HCT116 (cell line): ENCODE measurements at regions not wholly inside any gene's neighbourhood (a gene's known extent, or its start where the extent isn't known, plus 50 kb on each side); places are given as distances from the start of the nearest gene placed in this dataset.

Experiments used
- EZH2 ChIP-seq: fragments of 200-600 bp; sonication (generic); IDR thresholded peaks from 2 replicates; pipeline ENCODE4 v1.6.1; 2017; ENCODE audit warnings: antibody characterized with exemption, mixed run types
- POLR2AphosphoS5 ChIP-seq: IDR thresholded peaks from 2 replicates; pipeline ENCODE4 v1.6.1; 2011; ENCODE audit warnings: mild to moderate bottlenecking, low read depth, low read length, moderate library complexity
- ZNF274 ChIP-seq: fragments of 200-500 bp; sonication (Bioruptor generic); IDR thresholded peaks from 2 replicates; pipeline ENCODE4 v1.6.1; 2014; ENCODE audit warnings: mild to moderate bottlenecking, low read depth, low read length, inconsistent platforms
- TF ChIP-seq, protein P1 (sequence below): IDR thresholded peaks from 2 replicates; pipeline ENCODE4 v1.6.1; 2012
- TF ChIP-seq, protein P2 (sequence below), 3 experiments: fragments of 200-600 bp in 1 of 3; sonication (generic) in 1 of 3; IDR thresholded peaks in 2 of 3; conservative IDR thresholded peaks in 1 of 3; 2 replicates each; pipeline ENCODE4 v1.5.1; 2012 to 2017; ENCODE audit warnings: low read depth in 2 of 3, low read length in 2 of 3, antibody characterized with exemption in 1 of 3, borderline replicate concordance in 1 of 3, control low read depth in 1 of 3, mild to moderate bottlenecking in 1 of 3, mixed read lengths in 1 of 3, mixed run types in 1 of 3, moderate library complexity in 1 of 3; ENCODE audit not compliant: insufficient read depth in 1 of 3

DNA sequence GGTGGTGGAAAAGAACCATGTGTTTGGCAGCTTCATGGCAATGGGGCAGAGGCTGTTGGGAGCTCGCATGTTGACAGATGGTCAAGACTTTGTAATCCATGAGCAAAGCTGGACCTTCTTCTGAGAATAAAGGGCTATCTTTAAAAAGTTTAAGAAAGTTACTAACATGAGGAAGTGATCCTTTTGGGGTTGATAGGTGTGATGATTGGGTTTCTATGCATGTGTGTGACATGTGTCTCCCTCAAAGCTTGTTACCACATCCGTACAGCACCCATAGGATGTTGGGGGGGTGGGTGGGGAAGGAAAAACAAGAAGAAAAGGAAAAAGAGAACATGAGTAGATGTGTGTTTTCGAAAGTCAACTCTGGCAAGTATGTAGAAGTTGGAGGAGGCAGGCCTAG, 123.0 kb upstream of the TLR3 start:
- no peak for TF ChIP-seq EZH2
- TF ChIP-seq, protein P1, sequence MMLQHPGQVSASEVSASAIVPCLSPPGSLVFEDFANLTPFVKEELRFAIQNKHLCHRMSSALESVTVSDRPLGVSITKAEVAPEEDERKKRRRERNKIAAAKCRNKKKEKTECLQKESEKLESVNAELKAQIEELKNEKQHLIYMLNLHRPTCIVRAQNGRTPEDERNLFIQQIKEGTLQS: no peak
- no peak for TF ChIP-seq ZNF274
- no peak for TF ChIP-seq POLR2AphosphoS5
- TF ChIP-seq, protein P2, sequence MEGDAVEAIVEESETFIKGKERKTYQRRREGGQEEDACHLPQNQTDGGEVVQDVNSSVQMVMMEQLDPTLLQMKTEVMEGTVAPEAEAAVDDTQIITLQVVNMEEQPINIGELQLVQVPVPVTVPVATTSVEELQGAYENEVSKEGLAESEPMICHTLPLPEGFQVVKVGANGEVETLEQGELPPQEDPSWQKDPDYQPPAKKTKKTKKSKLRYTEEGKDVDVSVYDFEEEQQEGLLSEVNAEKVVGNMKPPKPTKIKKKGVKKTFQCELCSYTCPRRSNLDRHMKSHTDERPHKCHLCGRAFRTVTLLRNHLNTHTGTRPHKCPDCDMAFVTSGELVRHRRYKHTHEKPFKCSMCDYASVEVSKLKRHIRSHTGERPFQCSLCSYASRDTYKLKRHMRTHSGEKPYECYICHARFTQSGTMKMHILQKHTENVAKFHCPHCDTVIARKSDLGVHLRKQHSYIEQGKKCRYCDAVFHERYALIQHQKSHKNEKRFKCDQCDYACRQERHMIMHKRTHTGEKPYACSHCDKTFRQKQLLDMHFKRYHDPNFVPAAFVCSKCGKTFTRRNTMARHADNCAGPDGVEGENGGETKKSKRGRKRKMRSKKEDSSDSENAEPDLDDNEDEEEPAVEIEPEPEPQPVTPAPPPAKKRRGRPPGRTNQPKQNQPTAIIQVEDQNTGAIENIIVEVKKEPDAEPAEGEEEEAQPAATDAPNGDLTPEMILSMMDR (IDR thresholded peaks at IDR 0.05 in 2 of 3, conservative IDR thresholded peaks at IDR 0.05 in 1 of 3; ENCODE audit: borderline replicate concordance in 1 of 3, insufficient read depth in 1 of 3, low read depth in 2 of 3, low read length in 2 of 3): no peak
